Activated T-cell treated with anti-CD3 and anti-CD28 coated beads, Interleukin-2, amount 50 U/mL, for 24 hours (primary cell): ENCODE measurements at regions not wholly inside any gene's neighbourhood (a gene's known extent, or its start where the extent isn't known, plus 50 kb on each side); places are given as distances from the start of the nearest gene placed in this dataset.

Experiments
- DNase-seq: peaks from one replicate; pipeline ENCODE4 v3.0.0-alpha.2; 2020
- H3K27ac Mint-ChIP-seq: 2 replicates; pipeline ENCODE4 v1.8.0; 2020; ENCODE audit warnings: mild to moderate bottlenecking, mixed read lengths
- H3K27me3 Mint-ChIP-seq: 2 replicates; pipeline ENCODE4 v1.8.0; 2020; ENCODE audit warnings: mixed read lengths
- H3K36me3 Mint-ChIP-seq: 2 replicates; pipeline ENCODE4 v1.8.0; 2020; ENCODE audit warnings: low read depth, mixed read lengths
- H3K4me1 Mint-ChIP-seq: 2 replicates; pipeline ENCODE4 v1.8.0; 2020; ENCODE audit warnings: low read depth, mixed read lengths
- H3K4me3 Mint-ChIP-seq: 2 replicates; pipeline ENCODE4 v1.8.0; 2020; ENCODE audit warnings: mild to moderate bottlenecking, moderate library complexity, mixed read lengths
- H3K9me3 Mint-ChIP-seq: 2 replicates; pipeline ENCODE4 v1.8.0; 2020; ENCODE audit warnings: mixed read lengths

GRCh38 chr6:21406316-21406715 lies 187.2 kb upstream of the SOX4 start:
- Mint-ChIP-seq H3K9me3 (no peaks in the 10 kb centered on the region), H3K4me1 (peaks cover 14% of the 10 kb centered on the region), H3K36me3 (no peaks in the 10 kb centered on the region), H3K27ac (no peak overlapping the region), H3K27me3 (peaks cover 33% of the 10 kb centered on the region), H3K4me3 (no peak overlapping the region)
- no peak for DNase-seq

- Mint-ChIP-seq H3K27me3 (peaks cover 22% of the 10 kb centered on the region), H3K4me3 (no peak overlapping the region), H3K9me3 (peaks cover 3% of the 10 kb centered on the region), H3K27ac (no peak overlapping the region), H3K4me1 (no peaks in the 10 kb centered on the region), H3K36me3 (no peaks in the 10 kb centered on the region)
- DNase-seq, result no peak
These were observed 184.3 kb upstream of the SOX4 start for GRCh38 chr6:21409231-21409630.

GRCh38 chr6:21413428-21413827 lies 180.1 kb upstream of the SOX4 start:
- Mint-ChIP-seq H3K4me3 (no peak overlapping the region), H3K27me3 (no peaks in the 10 kb centered on the region), H3K27ac (no peak overlapping the region), H3K4me1 (no peaks in the 10 kb centered on the region), H3K36me3 (no peaks in the 10 kb centered on the region), H3K9me3 (peaks cover 3% of the 10 kb centered on the region)
- no peak for DNase-seq

GRCh38 chr6:21414065-21414464 lies 179.5 kb upstream of the SOX4 start:
- H3K9me3 Mint-ChIP-seq, result peaks cover 3% of the 10 kb centered on the region
- H3K36me3 Mint-ChIP-seq, result no peaks in the 10 kb centered on the region
- no peak overlapping the region for H3K4me3 Mint-ChIP-seq

GRCh38 chr6:21420146-21420878 lies 173.2 kb upstream of the SOX4 start:
- no peak for DNase-seq
- no peak overlapping the region for H3K27ac Mint-ChIP-seq
- H3K9me3 Mint-ChIP-seq, result no peaks in the 10 kb centered on the region
- peaks cover 17% of the 10 kb centered on the region for H3K27me3 Mint-ChIP-seq
- H3K36me3 Mint-ChIP-seq, result no peaks in the 10 kb centered on the region
- no peak overlapping the region for H3K4me3 Mint-ChIP-seq
- H3K4me1 Mint-ChIP-seq, result no peaks in the 10 kb centered on the region

More at GRCh38 chr6:21414065-21414464, 179.5 kb upstream of the SOX4 start:
- Mint-ChIP-seq H3K4me1 (no peaks in the 10 kb centered on the region), H3K27me3 (no peaks in the 10 kb centered on the region), H3K27ac (no peak overlapping the region)
- no peak for DNase-seq

- no peak overlapping the region for H3K27ac Mint-ChIP-seq
- H3K9me3 Mint-ChIP-seq, result no peaks in the 10 kb centered on the region
- H3K27me3 Mint-ChIP-seq, result peaks cover 17% of the 10 kb centered on the region
- no peaks in the 10 kb centered on the region for H3K4me1 Mint-ChIP-seq
- no peaks in the 10 kb centered on the region for H3K36me3 Mint-ChIP-seq
- DNase-seq, result no peak
- H3K4me3 Mint-ChIP-seq, result no peak overlapping the region
These were observed 172.6 kb upstream of the SOX4 start for GRCh38 chr6:21420926-21421325.

- DNase-seq, result no peak
- Mint-ChIP-seq H3K9me3 (no peaks in the 10 kb centered on the region), H3K36me3 (no peaks in the 10 kb centered on the region), H3K27me3 (peaks cover 28% of the 10 kb centered on the region), H3K27ac (no peak overlapping the region), H3K4me1 (no peaks in the 10 kb centered on the region), H3K4me3 (no peak overlapping the region)
These were observed 170.3 kb upstream of the SOX4 start for GRCh38 chr6:21423106-21423854.

- Mint-ChIP-seq H3K36me3 (no peaks in the 10 kb centered on the region), H3K4me1 (no peaks in the 10 kb centered on the region), H3K27me3 (peaks cover 51% of the 10 kb centered on the region), H3K9me3 (no peaks in the 10 kb centered on the region), H3K4me3 (no peak overlapping the region), H3K27ac (no peak overlapping the region)
- DNase-seq, result no peak
These were observed 166.6 kb upstream of the SOX4 start for GRCh38 chr6:21426841-21427490.

- Mint-ChIP-seq H3K4me1 (no peaks in the 10 kb centered on the region), H3K27ac (no peak overlapping the region), H3K9me3 (no peaks in the 10 kb centered on the region), H3K4me3 (no peak overlapping the region), H3K36me3 (no peaks in the 10 kb centered on the region), H3K27me3 (peaks cover 51% of the 10 kb centered on the region)
- no peak for DNase-seq
These were observed 164.3 kb upstream of the SOX4 start for GRCh38 chr6:21429291-21429690.

- Mint-ChIP-seq H3K4me1 (no peaks in the 10 kb centered on the region), H3K36me3 (no peaks in the 10 kb centered on the region), H3K4me3 (no peak overlapping the region), H3K27me3 (peaks cover 56% of the 10 kb centered on the region), H3K27ac (no peak overlapping the region), H3K9me3 (no peaks in the 10 kb centered on the region)
- DNase-seq, result no peak
These were observed 162.0 kb upstream of the SOX4 start for GRCh38 chr6:21431526-21431925.

- Mint-ChIP-seq H3K9me3 (no peaks in the 10 kb centered on the region), H3K27me3 (peaks cover 37% of the 10 kb centered on the region), H3K36me3 (no peaks in the 10 kb centered on the region), H3K4me1 (peaks cover 36% of the 10 kb centered on the region), H3K4me3 (no peak overlapping the region), H3K27ac (no peak overlapping the region)
- no peak for DNase-seq
These were observed 156.9 kb upstream of the SOX4 start for GRCh38 chr6:21436625-21437024.

- DNase-seq, result no peak
- no peaks in the 10 kb centered on the region for H3K36me3 Mint-ChIP-seq
- peaks cover 36% of the 10 kb centered on the region for H3K4me1 Mint-ChIP-seq
- H3K9me3 Mint-ChIP-seq, result no peaks in the 10 kb centered on the region
- H3K27me3 Mint-ChIP-seq, result peaks cover 40% of the 10 kb centered on the region
- no peak overlapping the region for H3K4me3 Mint-ChIP-seq
- H3K27ac Mint-ChIP-seq, result no peak overlapping the region
These were observed 156.0 kb upstream of the SOX4 start for GRCh38 chr6:21437581-21437980.

- H3K9me3 Mint-ChIP-seq, result no peaks in the 10 kb centered on the region
- no peak for DNase-seq
- no peaks in the 10 kb centered on the region for H3K36me3 Mint-ChIP-seq
- peaks cover 44% of the 10 kb centered on the region for H3K27me3 Mint-ChIP-seq
- peak overlapping the region; percentile 97 for H3K27ac Mint-ChIP-seq
- H3K4me3 Mint-ChIP-seq, result peak overlapping the region; percentile 73
- H3K4me1 Mint-ChIP-seq, result peaks cover 36% of the 10 kb centered on the region
These were observed 155.1 kb upstream of the SOX4 start for GRCh38 chr6:21438237-21438985.

GRCh38 chr6:21438986-21439352 lies 154.6 kb upstream of the SOX4 start:
- Mint-ChIP-seq H3K4me3 (peak overlapping the region; percentile 28), H3K9me3 (no peaks in the 10 kb centered on the region), H3K27me3 (peaks cover 44% of the 10 kb centered on the region), H3K27ac (peak overlapping the region; percentile 97), H3K36me3 (no peaks in the 10 kb centered on the region), H3K4me1 (peaks cover 36% of the 10 kb centered on the region)
- no peak for DNase-seq
